BLaER1 treated with 17β-estradiol and CSF1 and Interleukin-3, amounts not matched to agents 10 nM and 100 nM (cell line): ENCODE measurements at regions not wholly inside any gene's neighbourhood (a gene's known extent, or its start where the extent isn't known, plus 50 kb on each side); places are given as distances from the start of the nearest gene placed in this dataset.

Experiments
- H3K27ac ChIP-seq, 11 experiments: shearing (Covaris generic); formaldehyde crosslinking; 2 replicates each; pipeline ENCODE4 v1.8.1; 2022
- H3K27me3 ChIP-seq, 11 experiments: shearing (Covaris generic); formaldehyde crosslinking; 2 replicates each; pipeline ENCODE4 v1.8.1; 2022
- H3K36me3 ChIP-seq, 11 experiments: shearing (Covaris generic); formaldehyde crosslinking; 2 replicates each; pipeline ENCODE4 v1.8.1; 2022
- H3K4me1 ChIP-seq, 10 experiments: shearing (Covaris generic); formaldehyde crosslinking; 2 replicates each; pipeline ENCODE4 v1.8.1; 2022
- H3K4me2 ChIP-seq, 11 experiments: shearing (Covaris generic); formaldehyde crosslinking; 2 replicates each; pipeline ENCODE4 v1.8.1; 2022
- H3K4me3 ChIP-seq, 10 experiments: shearing (Covaris generic); formaldehyde crosslinking; 2 replicates each; pipeline ENCODE4 v1.8.1; 2022
- H3K9ac ChIP-seq, 11 experiments: shearing (Covaris generic); formaldehyde crosslinking; 2 replicates each; pipeline ENCODE4 v1.8.1; 2022
- H3K9me3 ChIP-seq, 11 experiments: shearing (Covaris generic); formaldehyde crosslinking; replicated peaks in 1 of 11; 2 replicates each; pipeline ENCODE4 v1.8.1; 2022
- H4K20me1 ChIP-seq, 11 experiments: shearing (Covaris generic); formaldehyde crosslinking; 2 replicates each; pipeline ENCODE4 v1.8.1; 2022
- Cebpa-rat ChIP-seq, 11 experiments: shearing (Covaris generic); IDR thresholded peaks; 2 replicates each; pipeline ENCODE4 v1.8.1; 2022

GRCh38 chr2:18682681-18683080, 93.3 kb upstream of the NT5C1B start:
- H3K27me3 ChIP-seq, result no peaks in the 10 kb centered on the region
- TF ChIP-seq Cebpa-rat (IDR thresholded peaks at IDR 0.05), result no peak
- no peak overlapping the region for H3K27ac ChIP-seq
- no peaks in the 10 kb centered on the region for H3K36me3 ChIP-seq
- no peak overlapping the region for H3K4me2 ChIP-seq
- no peak overlapping the region for H3K4me3 ChIP-seq
- H4K20me1 ChIP-seq, result no peaks in the 10 kb centered on the region
- H3K9me3 ChIP-seq, result no peaks in the 10 kb centered on the region
- no peaks in the 10 kb centered on the region for H3K4me1 ChIP-seq
- H3K9ac ChIP-seq, result no peak overlapping the region

- H3K27me3 ChIP-seq, result no peaks in the 10 kb centered on the region
- H3K36me3 ChIP-seq, result no peaks in the 10 kb centered on the region
- TF ChIP-seq Cebpa-rat (IDR thresholded peaks at IDR 0.05), result no peak
- no peaks in the 10 kb centered on the region for H4K20me1 ChIP-seq
- no peak overlapping the region for H3K27ac ChIP-seq
- H3K9ac ChIP-seq, result no peak overlapping the region
- no peak overlapping the region for H3K4me3 ChIP-seq
- H3K4me2 ChIP-seq, result no peak overlapping the region
- H3K4me1 ChIP-seq, result no peaks in the 10 kb centered on the region
- peaks cover 10 to 27% (median 19%) of the 10 kb centered on the region in 11 experiments; a peak in 18 of 22 replicates for H3K9me3 ChIP-seq
These were observed 87.9 kb upstream of the NT5C1B start for GRCh38 chr2:18677280-18677679.

- H3K4me3 ChIP-seq, result no peak overlapping the region
- no peak overlapping the region for H3K27ac ChIP-seq
- no peaks in the 10 kb centered on the region for H3K4me1 ChIP-seq
- H4K20me1 ChIP-seq, result no peaks in the 10 kb centered on the region
- TF ChIP-seq Cebpa-rat (IDR thresholded peaks at IDR 0.05), result no peak
- H3K4me2 ChIP-seq, result no peak overlapping the region
- H3K36me3 ChIP-seq, result no peaks in the 10 kb centered on the region
- H3K9me3 ChIP-seq, result peaks cover 10 to 27% (median 19%) of the 10 kb centered on the region in 11 experiments; a peak in 18 of 22 replicates
- no peak overlapping the region for H3K9ac ChIP-seq
- H3K27me3 ChIP-seq, result no peaks in the 10 kb centered on the region
These were observed 84.9 kb upstream of the NT5C1B start for GRCh38 chr2:18674309-18674708.

- Histone ChIP-seq H3K9me3 (peaks cover 10 to 22% (median 19%) of the 10 kb centered on the region in 11 experiments; a peak in 18 of 22 replicates), H3K27ac (no peak overlapping the region), H3K27me3 (no peaks in the 10 kb centered on the region), H3K4me2 (no peak overlapping the region), H3K4me1 (no peaks in the 10 kb centered on the region), H3K9ac (no peak overlapping the region), H3K4me3 (no peak overlapping the region), H3K36me3 (no peaks in the 10 kb centered on the region), H4K20me1 (no peaks in the 10 kb centered on the region)
- no peak for TF ChIP-seq Cebpa-rat (IDR thresholded peaks at IDR 0.05)
These were observed 82.0 kb upstream of the NT5C1B start for GRCh38 chr2:18671363-18671762.

- H3K4me1 ChIP-seq, result no peaks in the 10 kb centered on the region
- no peak for TF ChIP-seq Cebpa-rat (IDR thresholded peaks at IDR 0.05)
These were observed 78.9 kb upstream of the NT5C1B start for GRCh38 chr2:18668221-18668620.

GRCh38 chr2:18664421-18664820, 75.1 kb upstream of the NT5C1B start:
- no peak overlapping the region for H3K4me3 ChIP-seq

More at GRCh38 chr2:18668221-18668620, 78.9 kb upstream of the NT5C1B start:
- H4K20me1 ChIP-seq, result no peaks in the 10 kb centered on the region
- H3K9ac ChIP-seq, result no peak overlapping the region
- 0 out of 22 replicates have a peak, but pooled peaks cover 0 to 4% (median 0%) of the 10 kb centered on the region in 11 experiments for H3K9me3 ChIP-seq
- H3K36me3 ChIP-seq, result no peaks in the 10 kb centered on the region
- H3K27me3 ChIP-seq, result no peaks in the 10 kb centered on the region
- H3K4me2 ChIP-seq, result no peak overlapping the region
- no peak overlapping the region for H3K27ac ChIP-seq
- H3K4me3 ChIP-seq, result no peak overlapping the region

GRCh38 chr2:18663861-18664260, 74.5 kb upstream of the NT5C1B start:
- Histone ChIP-seq H4K20me1 (no peaks in the 10 kb centered on the region), H3K27me3 (no peaks in the 10 kb centered on the region), H3K27ac (no peak overlapping the region), H3K9ac (no peak overlapping the region), H3K4me2 (no peak overlapping the region), H3K9me3 (no peaks in the 10 kb centered on the region), H3K36me3 (no peaks in the 10 kb centered on the region), H3K4me3 (no peak overlapping the region), H3K4me1 (no peaks in the 10 kb centered on the region)
- TF ChIP-seq Cebpa-rat (IDR thresholded peaks at IDR 0.05), result no peak

More at GRCh38 chr2:18664421-18664820, 75.1 kb upstream of the NT5C1B start:
- no peaks in the 10 kb centered on the region for H3K27me3 ChIP-seq
- H3K36me3 ChIP-seq, result no peaks in the 10 kb centered on the region
- no peak for TF ChIP-seq Cebpa-rat (IDR thresholded peaks at IDR 0.05)
- no peak overlapping the region for H3K27ac ChIP-seq
- H3K9ac ChIP-seq, result no peak overlapping the region
- no peaks in the 10 kb centered on the region for H3K9me3 ChIP-seq
- H3K4me2 ChIP-seq, result no peak overlapping the region
- no peaks in the 10 kb centered on the region for H3K4me1 ChIP-seq
- no peaks in the 10 kb centered on the region for H4K20me1 ChIP-seq

GRCh38 chr2:18662689-18663088, 73.3 kb upstream of the NT5C1B start:
- H3K4me2 ChIP-seq, result no peak overlapping the region
- no peak overlapping the region for H3K27ac ChIP-seq
- no peak for TF ChIP-seq Cebpa-rat (IDR thresholded peaks at IDR 0.05)

GRCh38 chr2:18659915-18660314, 70.5 kb upstream of the NT5C1B start:
- Histone ChIP-seq H3K27me3 (no peaks in the 10 kb centered on the region), H4K20me1 (no peaks in the 10 kb centered on the region), H3K9me3 (no peaks in the 10 kb centered on the region), H3K4me3 (no peak overlapping the region), H3K4me1 (no peaks in the 10 kb centered on the region), H3K36me3 (no peaks in the 10 kb centered on the region), H3K4me2 (no peak overlapping the region), H3K9ac (no peak overlapping the region), H3K27ac (no peak overlapping the region)
- no peak for TF ChIP-seq Cebpa-rat (IDR thresholded peaks at IDR 0.05)

More at GRCh38 chr2:18662689-18663088, 73.3 kb upstream of the NT5C1B start:
- no peaks in the 10 kb centered on the region for H3K9me3 ChIP-seq
- H3K9ac ChIP-seq, result no peak overlapping the region
- H3K4me3 ChIP-seq, result no peak overlapping the region
- no peaks in the 10 kb centered on the region for H4K20me1 ChIP-seq
- no peaks in the 10 kb centered on the region for H3K36me3 ChIP-seq
- no peaks in the 10 kb centered on the region for H3K27me3 ChIP-seq
- H3K4me1 ChIP-seq, result no peaks in the 10 kb centered on the region

GRCh38 chr2:18656048-18656447, 66.7 kb upstream of the NT5C1B start:
- Histone ChIP-seq H3K4me1 (no peaks in the 10 kb centered on the region), H3K4me2 (no peak overlapping the region), H3K9me3 (no peaks in the 10 kb centered on the region), H3K27me3 (no peaks in the 10 kb centered on the region), H3K9ac (no peak overlapping the region), H3K27ac (no peak overlapping the region), H4K20me1 (no peaks in the 10 kb centered on the region), H3K36me3 (no peaks in the 10 kb centered on the region), H3K4me3 (no peak overlapping the region)
- no peak for TF ChIP-seq Cebpa-rat (IDR thresholded peaks at IDR 0.05)
